Heart left ventricle (tissue), 13 donors: ENCODE measurements at regions not wholly inside any gene's neighbourhood (a gene's known extent, or its start where the extent isn't known, plus 50 kb on each side); places are given as distances from the start of the nearest gene placed in this dataset.

Source experiments
- POLR2A ChIP-seq, 2 donors: fragments of 450-650 bp; IDR thresholded peaks; one replicate each; pipeline ENCODE4 v1.6.1; 2017; ENCODE audit warnings: antibody characterized with exemption in 2 of 2, mild to moderate bottlenecking in 2 of 2, moderate library complexity in 2 of 2
- TF ChIP-seq, protein P1 (sequence below), 12 donors: fragments of 200-600 bp; sonication (generic) in 4 of 12; IDR thresholded peaks; one replicate each; pipeline versions ENCODE4 v1.5.0 to v1.8.0; 2018 to 2022; ENCODE audit warnings: antibody characterized with exemption in 12 of 12, mild to moderate bottlenecking in 5 of 12
- donor health status: ischemic (EF 13 %, LVEDD 7.1; RV severe dilation, severe dysfunction).
- donor health status: DM: no; HTN: yes; CAD: no.
- donor health status: DM: no; HTN: no; CAD: no.
- donor health status: ischemic (EF 25% LVEDD 6.9; RV normal size, moderate dysfunction).
- donor health status: ischemic (EF 25% LVEDD 5.7; RV mildly dilated, moderate dysfunction).
- donor health status: ischemic (EF 35%, LVEDD 5.7; RV mildly dilated, moderate dysfunction).
- donor health status: nonischemic (EF 11% LVEDD 7.7; RV severe dilation, severe dysfunction).
- donor health status: DM: yes; HTN: yes; CAD: no.
- donor health status: PGD.
- donor health status: ischemic (EF 29% LVEDD 5.4; RV normal size, mild dysfunction).
- donor health status: nonischemic (EF 23%, LVEDD 6.1; RV moderate dilation, normal function).

DNA sequence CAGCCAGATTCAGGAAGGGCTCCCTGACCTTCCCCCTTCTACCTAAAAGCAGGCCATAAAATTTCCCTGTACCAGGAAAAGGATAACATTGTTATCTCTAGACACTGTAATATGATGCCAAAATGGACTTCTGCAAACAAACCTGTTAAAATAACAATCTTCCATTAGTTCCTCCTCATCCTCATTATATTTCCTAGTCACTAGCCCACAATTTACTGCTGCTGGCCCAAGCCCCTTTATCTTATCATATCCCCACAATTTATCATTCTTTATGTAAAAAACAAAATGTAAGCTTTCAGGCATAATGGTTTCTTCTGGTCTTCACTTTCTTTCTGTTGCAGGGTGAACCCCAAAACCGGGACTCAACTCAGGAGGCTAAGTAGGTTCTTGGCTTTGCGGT, 1132.1 kb upstream of the CNTN5 start:
- TF ChIP-seq, protein P1, sequence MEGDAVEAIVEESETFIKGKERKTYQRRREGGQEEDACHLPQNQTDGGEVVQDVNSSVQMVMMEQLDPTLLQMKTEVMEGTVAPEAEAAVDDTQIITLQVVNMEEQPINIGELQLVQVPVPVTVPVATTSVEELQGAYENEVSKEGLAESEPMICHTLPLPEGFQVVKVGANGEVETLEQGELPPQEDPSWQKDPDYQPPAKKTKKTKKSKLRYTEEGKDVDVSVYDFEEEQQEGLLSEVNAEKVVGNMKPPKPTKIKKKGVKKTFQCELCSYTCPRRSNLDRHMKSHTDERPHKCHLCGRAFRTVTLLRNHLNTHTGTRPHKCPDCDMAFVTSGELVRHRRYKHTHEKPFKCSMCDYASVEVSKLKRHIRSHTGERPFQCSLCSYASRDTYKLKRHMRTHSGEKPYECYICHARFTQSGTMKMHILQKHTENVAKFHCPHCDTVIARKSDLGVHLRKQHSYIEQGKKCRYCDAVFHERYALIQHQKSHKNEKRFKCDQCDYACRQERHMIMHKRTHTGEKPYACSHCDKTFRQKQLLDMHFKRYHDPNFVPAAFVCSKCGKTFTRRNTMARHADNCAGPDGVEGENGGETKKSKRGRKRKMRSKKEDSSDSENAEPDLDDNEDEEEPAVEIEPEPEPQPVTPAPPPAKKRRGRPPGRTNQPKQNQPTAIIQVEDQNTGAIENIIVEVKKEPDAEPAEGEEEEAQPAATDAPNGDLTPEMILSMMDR (IDR thresholded peaks at IDR 0.05): no peak
- TF ChIP-seq POLR2A (IDR thresholded peaks at IDR 0.05): no peak
